BLaER1 (cell line): ENCODE measurements at regions not wholly inside any gene's neighbourhood (a gene's known extent, or its start where the extent isn't known, plus 50 kb on each side); places are given as distances from the start of the nearest gene placed in this dataset.
"Not testable (repeated sequence)": the region's sequence is repeated elsewhere in the genome, so short reads cannot be mapped to it uniquely, and the experiment has no call there.

ENCODE experiments used
- H3K27ac ChIP-seq: shearing (Covaris generic); formaldehyde crosslinking; 2 replicates; pipeline ENCODE4 v1.8.1; 2022
- H3K27me3 ChIP-seq: shearing (Covaris generic); formaldehyde crosslinking; 2 replicates; pipeline ENCODE4 v1.8.1; 2022
- H3K36me3 ChIP-seq: shearing (Covaris generic); formaldehyde crosslinking; 2 replicates; pipeline ENCODE4 v1.8.1; 2022
- H3K4me1 ChIP-seq: shearing (Covaris generic); formaldehyde crosslinking; 2 replicates; pipeline ENCODE4 v1.8.1; 2022
- H3K4me2 ChIP-seq: shearing (Covaris generic); formaldehyde crosslinking; 2 replicates; pipeline ENCODE4 v1.8.1; 2022
- H3K4me3 ChIP-seq: shearing (Covaris generic); formaldehyde crosslinking; 2 replicates; pipeline ENCODE4 v1.8.1; 2022
- H3K9ac ChIP-seq: shearing (Covaris generic); formaldehyde crosslinking; 2 replicates; pipeline ENCODE4 v1.8.1; 2022
- H3K9me3 ChIP-seq: shearing (Covaris generic); formaldehyde crosslinking; 2 replicates; pipeline ENCODE4 v1.8.1; 2022
- H4K20me1 ChIP-seq: shearing (Covaris generic); formaldehyde crosslinking; 2 replicates; pipeline ENCODE4 v1.8.1; 2022
- Cebpa-rat ChIP-seq: shearing (Covaris generic); IDR thresholded peaks from 2 replicates; pipeline ENCODE4 v1.8.1; 2022

- Histone ChIP-seq H3K4me1 (peaks cover 98% of the 10 kb centered on the region), H3K27ac (peak overlapping the region; percentile 91), H3K27me3 (no peaks in the 10 kb centered on the region), H3K9ac (peak overlapping the region; percentile 76), H3K4me2 (peak overlapping the region; percentile 88), H4K20me1 (no peaks in the 10 kb centered on the region), H3K9me3 (no peaks in the 10 kb centered on the region), H3K36me3 (no peaks in the 10 kb centered on the region), H3K4me3 (peak overlapping the region; percentile 54)
- no peak for TF ChIP-seq Cebpa-rat
Observed at GRCh38 chr6:135115411-135115810, 60.8 kb upstream of the HBS1L start.

DNA sequence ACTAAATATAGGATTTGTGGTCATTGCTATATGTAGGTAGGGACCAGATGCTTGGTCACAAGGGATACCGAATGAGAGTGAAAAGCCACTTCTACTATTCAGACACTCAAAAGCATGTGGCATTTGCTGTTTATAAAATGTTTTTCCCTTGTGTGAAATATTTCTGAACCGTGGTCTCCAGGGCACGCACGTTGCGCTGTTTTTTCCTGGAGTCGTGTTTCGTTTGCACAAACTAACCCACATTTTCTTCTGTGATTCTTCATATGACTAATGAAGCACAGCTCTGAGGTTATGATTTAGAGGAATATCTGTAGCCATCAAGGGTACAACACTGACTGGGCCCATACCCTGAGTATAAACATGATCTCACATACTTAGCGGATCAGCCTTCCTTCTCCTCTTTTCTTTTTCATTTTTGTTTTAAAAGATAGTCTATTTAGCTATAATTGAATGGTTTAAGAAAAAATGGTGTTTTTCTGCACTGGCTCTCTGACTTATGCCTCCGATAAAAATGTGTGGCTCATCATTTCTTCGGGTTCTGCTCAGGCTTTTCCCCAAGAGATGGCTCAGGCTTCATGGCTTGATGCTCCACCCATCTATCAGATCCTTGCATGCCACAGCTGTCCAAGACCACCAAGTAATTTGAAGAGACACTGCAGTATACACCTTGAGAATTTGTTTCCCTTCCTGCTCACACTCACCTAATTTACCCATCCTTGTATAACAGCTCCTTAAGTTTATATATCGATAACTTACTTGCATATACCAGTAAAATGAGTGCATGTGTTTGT, 59.9 kb upstream of the HBS1L start:
- H4K20me1 ChIP-seq = no peaks in the 10 kb centered on the region
- H3K27me3 ChIP-seq = no peaks in the 10 kb centered on the region
- H3K27ac ChIP-seq = peak overlapping the region; percentile 91
- peak; percentile 55; the same call in 1 of the 2 replicates for TF ChIP-seq Cebpa-rat
- no peaks in the 10 kb centered on the region for H3K36me3 ChIP-seq
- H3K4me1 ChIP-seq = peaks cover 98% of the 10 kb centered on the region
- peak overlapping the region; percentile 88 for H3K4me2 ChIP-seq
- peak overlapping the region; percentile 54 for H3K4me3 ChIP-seq
- H3K9ac ChIP-seq = peak overlapping the region; percentile 76
- H3K9me3 ChIP-seq = no peaks in the 10 kb centered on the region

DNA sequence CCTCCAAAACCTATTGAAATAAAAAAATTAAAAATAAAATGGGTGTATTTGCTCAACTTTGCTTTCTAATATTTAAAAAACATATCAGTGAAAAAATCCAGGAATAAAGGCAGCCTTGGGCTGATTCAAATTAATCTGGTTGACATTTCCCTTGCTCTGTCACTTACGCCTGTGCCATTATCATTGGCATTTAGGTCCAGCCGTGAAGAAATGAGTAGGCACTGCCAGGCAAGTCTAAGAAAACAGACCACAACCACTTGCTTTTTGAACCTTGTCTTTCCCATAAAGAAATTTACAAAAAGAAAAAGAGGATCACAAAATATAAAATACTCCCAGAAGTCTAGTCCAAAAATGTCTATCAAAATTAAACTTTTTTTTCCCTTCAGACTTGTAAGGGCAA, 59.2 kb upstream of the HBS1L start:
- Histone ChIP-seq H3K36me3 (no peaks in the 10 kb centered on the region), H3K27me3 (no peaks in the 10 kb centered on the region), H3K4me2 (peak overlapping the region; percentile 88), H3K9ac (peak overlapping the region; percentile 76), H3K4me3 (peak overlapping the region; percentile 54), H4K20me1 (no peaks in the 10 kb centered on the region), H3K27ac (peak overlapping the region; percentile 91), H3K9me3 (0 out of 2 replicates have a peak, but pooled peaks cover under 1% of the 10 kb centered on the region), H3K4me1 (peaks cover 98% of the 10 kb centered on the region)
- TF ChIP-seq Cebpa-rat = no peak

DNA sequence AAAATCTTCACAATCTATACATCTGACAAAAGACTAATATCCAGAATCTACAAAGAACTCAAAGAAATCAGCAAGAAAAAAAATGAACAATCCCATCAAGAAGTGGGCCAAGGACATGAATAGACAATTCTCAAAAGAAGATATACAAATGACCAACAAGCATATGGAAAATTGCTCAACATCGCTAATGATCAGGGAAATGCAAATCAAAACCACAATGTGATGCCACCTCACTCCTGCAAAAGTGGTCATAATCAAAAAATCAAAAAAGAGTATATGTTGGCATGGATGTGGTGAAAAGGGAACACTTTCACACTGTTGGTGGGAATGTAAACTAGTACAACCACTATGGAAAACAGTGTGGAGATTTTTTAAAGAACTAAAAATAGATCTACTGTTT, 58.3 kb upstream of the HBS1L start:
- H3K4me3 ChIP-seq, H3K27me3 ChIP-seq, H3K9me3 ChIP-seq, H3K36me3 ChIP-seq, H4K20me1 ChIP-seq: not testable (repeated sequence)
- Histone ChIP-seq H3K27ac (peak overlapping the region; percentile 91), H3K4me2 (peak overlapping the region; percentile 88), H3K4me1 (peaks cover 98% of the 10 kb centered on the region), H3K9ac (peak overlapping the region; percentile 76; the same call in 1 of the 2 replicates)

DNA sequence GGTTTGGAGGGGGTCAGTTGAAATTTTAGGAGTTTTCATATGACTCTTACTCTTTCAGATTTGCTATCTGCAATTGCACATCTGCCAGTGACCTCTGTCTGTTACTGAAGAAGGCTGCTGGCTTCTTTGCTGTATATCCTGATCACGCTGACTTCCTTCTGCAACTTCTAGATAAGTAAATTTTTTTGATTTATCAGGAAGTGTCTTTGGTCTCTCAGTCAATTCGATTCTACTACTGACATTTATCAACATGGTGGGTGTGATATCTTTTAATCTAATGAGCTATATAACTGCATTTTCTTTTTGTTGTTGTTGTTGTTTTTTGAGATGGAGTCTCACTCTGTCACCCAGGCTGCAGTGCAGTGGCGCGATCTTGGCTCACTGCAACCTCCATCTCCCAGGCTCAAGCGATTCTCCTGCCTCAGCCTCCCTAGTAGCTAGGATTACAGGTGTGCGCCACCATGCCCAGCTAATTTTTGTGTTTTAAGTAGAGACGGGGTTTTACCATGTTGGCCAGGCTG, 55.7 kb upstream of the HBS1L start:
- Histone ChIP-seq H3K4me1 (peaks cover 98% of the 10 kb centered on the region), H3K4me3 (peak overlapping the region; percentile 36), H3K27ac (peak overlapping the region; percentile 91), H3K9ac (peak overlapping the region; percentile 30; the same call in 1 of the 2 replicates), H3K4me2 (peak overlapping the region; percentile 88), H3K9me3 (peaks cover 11% of the 10 kb centered on the region; the same call in 1 of the 2 replicates)
- H3K27me3 ChIP-seq, H3K36me3 ChIP-seq, H4K20me1 ChIP-seq: not testable (repeated sequence)

GRCh38 chr6:135109761-135110160, 55.1 kb upstream of the HBS1L start:
- peaks cover 11% of the 10 kb centered on the region; the same call in 1 of the 2 replicates for H3K9me3 ChIP-seq
- no peaks in the 10 kb centered on the region for H3K36me3 ChIP-seq
- no peak for TF ChIP-seq Cebpa-rat
- peak overlapping the region; percentile 30; the same call in 1 of the 2 replicates for H3K9ac ChIP-seq
- peaks cover 98% of the 10 kb centered on the region for H3K4me1 ChIP-seq
- no peaks in the 10 kb centered on the region for H4K20me1 ChIP-seq
- H3K27ac ChIP-seq = peak overlapping the region; percentile 91
- peak overlapping the region; percentile 88 for H3K4me2 ChIP-seq
- H3K27me3 ChIP-seq = no peaks in the 10 kb centered on the region
- peak overlapping the region; percentile 36 for H3K4me3 ChIP-seq

DNA sequence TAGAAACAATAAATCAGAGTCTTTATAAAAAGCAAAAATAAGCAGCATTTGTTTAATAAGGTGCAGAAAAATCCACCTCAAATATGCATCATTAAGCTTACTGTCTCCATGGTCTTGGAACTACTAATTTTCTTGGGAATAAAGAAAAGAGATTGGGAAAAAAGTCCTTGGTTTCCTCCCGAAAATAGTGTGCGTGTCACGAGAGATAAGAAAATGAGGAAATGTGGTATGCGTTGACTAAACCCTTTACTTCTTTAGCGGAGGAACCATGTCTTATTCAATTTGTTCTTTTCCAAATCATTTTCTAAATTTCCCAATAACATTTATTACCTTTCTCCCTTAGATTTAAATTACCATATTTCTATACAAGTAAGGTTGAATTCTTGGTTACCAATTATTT, 54.1 kb upstream of the HBS1L start:
- peaks cover 11% of the 10 kb centered on the region; the same call in 1 of the 2 replicates for H3K9me3 ChIP-seq
- H3K27me3 ChIP-seq = no peaks in the 10 kb centered on the region

GRCh38 chr6:135106611-135107010, 52.0 kb upstream of the HBS1L start:
- Histone ChIP-seq H3K27ac (peak overlapping the region; percentile 91), H3K27me3 (no peaks in the 10 kb centered on the region), H3K4me2 (peak overlapping the region; percentile 76), H3K9me3 (peaks cover 12% of the 10 kb centered on the region; the same call in 1 of the 2 replicates), H3K4me1 (peaks cover 99% of the 10 kb centered on the region), H4K20me1 (no peaks in the 10 kb centered on the region), H3K4me3 (peak overlapping the region; percentile 16; the same call in 1 of the 2 replicates), H3K36me3 (no peaks in the 10 kb centered on the region), H3K9ac (peak overlapping the region; percentile 72)
- no peak for TF ChIP-seq Cebpa-rat

More for the DNA sequence above, 54.1 kb upstream of the HBS1L start:
- Histone ChIP-seq H3K4me2 (no peak overlapping the region), H3K4me3 (no peak overlapping the region), H4K20me1 (no peaks in the 10 kb centered on the region), H3K36me3 (no peaks in the 10 kb centered on the region), H3K9ac (no peak overlapping the region), H3K4me1 (peaks cover 99% of the 10 kb centered on the region), H3K27ac (peak overlapping the region; percentile 91; the same call in 1 of the 2 replicates)
- no peak for TF ChIP-seq Cebpa-rat

DNA sequence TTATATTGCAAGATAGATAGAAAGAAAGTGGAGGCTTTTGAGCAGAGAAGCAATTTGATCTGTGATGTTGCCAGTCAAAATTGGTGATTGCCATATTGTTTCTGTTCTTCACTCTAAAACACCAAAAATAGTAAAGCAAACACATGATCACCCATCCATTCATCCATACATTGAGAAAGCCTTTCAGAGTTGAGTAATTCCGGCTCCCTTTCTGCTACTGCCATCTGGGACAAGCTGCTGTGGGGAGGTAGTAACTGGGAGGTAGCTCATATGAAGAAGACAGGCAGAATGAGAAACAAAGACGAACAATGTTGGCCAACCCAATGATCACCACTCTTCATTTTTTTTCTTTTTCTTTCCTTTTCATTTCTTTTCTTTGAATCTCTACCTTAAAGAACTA, 51.1 kb upstream of the HBS1L start:
- no peaks in the 10 kb centered on the region for H3K27me3 ChIP-seq
- peak overlapping the region; percentile 72; the same call in 1 of the 2 replicates for H3K9ac ChIP-seq
- H3K4me1 ChIP-seq = peaks cover 99% of the 10 kb centered on the region

DNA sequence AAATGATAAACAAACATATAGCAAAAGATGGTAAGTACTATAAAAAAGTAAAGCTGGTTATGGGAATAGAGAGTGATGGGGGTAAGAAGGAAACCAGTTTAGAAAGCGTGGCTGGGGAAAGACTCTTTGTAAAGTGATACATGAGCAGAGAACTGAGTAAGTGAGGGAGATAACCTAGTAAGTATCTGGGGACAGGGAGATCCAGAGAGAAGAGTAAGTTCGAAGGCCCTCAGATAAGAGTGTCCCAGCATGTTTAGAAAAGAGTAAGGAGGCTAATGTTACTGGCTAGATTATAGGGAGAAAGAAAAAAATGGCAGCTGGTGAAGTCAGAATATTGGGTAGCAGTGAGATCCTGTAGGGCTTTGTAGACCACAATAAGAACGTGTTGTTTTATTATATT, 50.7 kb upstream of the HBS1L start:
- TF ChIP-seq Cebpa-rat = no peak
- no peaks in the 10 kb centered on the region for H4K20me1 ChIP-seq
- peak overlapping the region; percentile 16 for H3K4me3 ChIP-seq
- H3K4me1 ChIP-seq = peaks cover 98% of the 10 kb centered on the region
- no peaks in the 10 kb centered on the region for H3K27me3 ChIP-seq
- no peaks in the 10 kb centered on the region for H3K36me3 ChIP-seq
- H3K9me3 ChIP-seq = peaks cover 25% of the 10 kb centered on the region
- peak overlapping the region; percentile 49; the same call in 1 of the 2 replicates for H3K9ac ChIP-seq
- H3K4me2 ChIP-seq = peak overlapping the region; percentile 76
- H3K27ac ChIP-seq = peak overlapping the region; percentile 91

More for the DNA sequence above, 51.1 kb upstream of the HBS1L start:
- peak overlapping the region; percentile 76 for H3K4me2 ChIP-seq
- peak overlapping the region; percentile 16 for H3K4me3 ChIP-seq
- H3K27ac ChIP-seq = peak overlapping the region; percentile 91
- H3K9me3 ChIP-seq = peaks cover 20% of the 10 kb centered on the region
- H4K20me1 ChIP-seq = no peaks in the 10 kb centered on the region
- H3K36me3 ChIP-seq = no peaks in the 10 kb centered on the region
- TF ChIP-seq Cebpa-rat = peak; percentile 76
